D721Med (cell line): ENCODE measurements at regions not wholly inside any gene's neighbourhood (a gene's known extent, or its start where the extent isn't known, plus 50 kb on each side); places are given as distances from the start of the nearest gene placed in this dataset.

ENCODE experiments used
- DNase-seq: peaks from one replicate; pipeline ENCODE4 v3.0.0; 2011; ENCODE audit warnings: low spot score; ENCODE audit not compliant: insufficient read length
- FAIRE-seq: peaks from 2 replicates; lab custom pipeline; 2011; peaks lifted over from hg19 to GRCh38; lab: Jason Lieb, UNC
- CTCF ChIP-seq: IDR thresholded peaks from 2 replicates; pipeline ENCODE4 v1.5.1; 2012; ENCODE audit warnings: mild to moderate bottlenecking, control low read depth; ENCODE audit not compliant: insufficient read depth; ENCODE audit errors: missing control alignments

- TF ChIP-seq CTCF: no peak
- no peak for FAIRE-seq
- no peak for DNase-seq
Measured at GRCh38 chr21:25371841-25372425, 235.3 kb downstream of the MRPL39 start.

GRCh38 chr21:25370311-25370744 lies 237.0 kb downstream of the MRPL39 start:
- no peak for DNase-seq
- FAIRE-seq: no peak
- no peak for TF ChIP-seq CTCF

GRCh38 chr21:25369524-25370300 lies 237.6 kb downstream of the MRPL39 start:
- FAIRE-seq (no peak), DNase-seq (no peak)
- no peak for TF ChIP-seq CTCF

- TF ChIP-seq CTCF: no peak
- no peak for DNase-seq
- FAIRE-seq: no peak
Measured at GRCh38 chr21:25368531-25368930, 238.8 kb downstream of the MRPL39 start.

- DNase-seq: no peak
Measured at GRCh38 chr21:25366116-25366515, 241.2 kb downstream of the MRPL39 start.

GRCh38 chr21:25362375-25363267 lies 244.7 kb downstream of the MRPL39 start:
- DNase-seq (no peak), FAIRE-seq (no peak)
- no peak for TF ChIP-seq CTCF

More at GRCh38 chr21:25366116-25366515, 241.2 kb downstream of the MRPL39 start:
- FAIRE-seq: no peak
- TF ChIP-seq CTCF: no peak
